SK-N-SH (cell line): ENCODE measurements at regions not wholly inside any gene's neighbourhood (a gene's known extent, or its start where the extent isn't known, plus 50 kb on each side); places are given as distances from the start of the nearest gene placed in this dataset.

ENCODE experiments used
- CTCF ChIP-seq: fragments of 200-600 bp; sonication (generic); IDR thresholded peaks from 2 replicates; pipeline ENCODE4 v1.6.1; 2017; ENCODE audit warnings: antibody characterized with exemption, mild to moderate bottlenecking, moderate library complexity
- EP300 ChIP-seq, 2 experiments: IDR thresholded peaks; 2 replicates each; pipeline versions ENCODE4 v1.4.0 to v1.6.1; 2012; ENCODE audit warnings: borderline replicate concordance in 1 of 2, low read depth in 1 of 2, low read length in 1 of 2
- FOXM1 ChIP-seq: IDR thresholded peaks from 2 replicates; pipeline ENCODE4 v1.4.0; 2012; ENCODE audit warnings: low read depth, mild to moderate bottlenecking
- MAX ChIP-seq: IDR thresholded peaks from 2 replicates; pipeline ENCODE4 v1.4.0; 2012; ENCODE audit warnings: low read depth
- NRF1 ChIP-seq: IDR thresholded peaks from 2 replicates; pipeline ENCODE4 v1.6.1; 2012; ENCODE audit warnings: low read depth, mild to moderate bottlenecking, low read length
- RAD21 ChIP-seq: IDR thresholded peaks from 2 replicates; pipeline ENCODE4 v1.6.1; 2012; ENCODE audit warnings: mild to moderate bottlenecking, low read length
- REST ChIP-seq: IDR thresholded peaks from 2 replicates; pipeline ENCODE4 v1.6.1; 2012; ENCODE audit warnings: mild to moderate bottlenecking, low read depth, low read length, moderate library complexity
- RFX5 ChIP-seq: IDR thresholded peaks from 2 replicates; pipeline ENCODE4 v1.6.1; 2012; ENCODE audit warnings: mild to moderate bottlenecking, improper control_type of control experiment, low read length
- RXRA ChIP-seq: IDR thresholded peaks from 2 replicates; pipeline ENCODE4 v1.4.0; 2012; ENCODE audit warnings: low read depth, mild to moderate bottlenecking, borderline replicate concordance
- TCF12 ChIP-seq: IDR thresholded peaks from 2 replicates; pipeline ENCODE4 v1.4.0; 2012
- TEAD4 ChIP-seq: IDR thresholded peaks from 2 replicates; pipeline ENCODE4 v1.4.0; 2012; ENCODE audit warnings: mild to moderate bottlenecking, borderline replicate concordance; ENCODE audit not compliant: insufficient read depth
- USF2 ChIP-seq: fragments of 150-350 bp; IDR thresholded peaks from 2 replicates; pipeline ENCODE4 v1.6.1; 2017; ENCODE audit warnings: antibody characterized with exemption, low read length, low read depth, borderline replicate concordance
- ZBTB33 ChIP-seq: IDR thresholded peaks from 2 replicates; pipeline ENCODE4 v1.4.0; 2012; ENCODE audit warnings: low read depth, borderline replicate concordance

- TF ChIP-seq NRF1: no peak
- TF ChIP-seq USF2: no peak
- TF ChIP-seq TEAD4: no peak
- no peak for TF ChIP-seq RXRA
- TF ChIP-seq CTCF: peak; percentile 19
- TF ChIP-seq EP300 (IDR thresholded peaks at IDR 0.05; ENCODE audit: borderline replicate concordance in 1 of 2, low read depth in 1 of 2, low read length in 1 of 2): no peak
- no peak for TF ChIP-seq REST
- TF ChIP-seq TCF12: no peak
- TF ChIP-seq RFX5: no peak
- no peak for TF ChIP-seq MAX
- TF ChIP-seq ZBTB33: no peak
- TF ChIP-seq RAD21: no peak
- no peak for TF ChIP-seq FOXM1
Measured at GRCh38 chr2:100703739-100704138, 116.2 kb upstream of the NPAS2 start.
